ENCODE measurements at regions not wholly inside any gene's neighbourhood (a gene's known extent, or its start where the extent isn't known, plus 50 kb on each side); places are given as distances from the start of the nearest gene placed in this dataset.
A peak's percentile ranks its signal among the peaks of the same experiment; 100 is the strongest.
"Not testable (repeated sequence)": the region's sequence is repeated elsewhere in the genome, so short reads cannot be mapped to it uniquely, and the experiment has no call there.

DNA sequence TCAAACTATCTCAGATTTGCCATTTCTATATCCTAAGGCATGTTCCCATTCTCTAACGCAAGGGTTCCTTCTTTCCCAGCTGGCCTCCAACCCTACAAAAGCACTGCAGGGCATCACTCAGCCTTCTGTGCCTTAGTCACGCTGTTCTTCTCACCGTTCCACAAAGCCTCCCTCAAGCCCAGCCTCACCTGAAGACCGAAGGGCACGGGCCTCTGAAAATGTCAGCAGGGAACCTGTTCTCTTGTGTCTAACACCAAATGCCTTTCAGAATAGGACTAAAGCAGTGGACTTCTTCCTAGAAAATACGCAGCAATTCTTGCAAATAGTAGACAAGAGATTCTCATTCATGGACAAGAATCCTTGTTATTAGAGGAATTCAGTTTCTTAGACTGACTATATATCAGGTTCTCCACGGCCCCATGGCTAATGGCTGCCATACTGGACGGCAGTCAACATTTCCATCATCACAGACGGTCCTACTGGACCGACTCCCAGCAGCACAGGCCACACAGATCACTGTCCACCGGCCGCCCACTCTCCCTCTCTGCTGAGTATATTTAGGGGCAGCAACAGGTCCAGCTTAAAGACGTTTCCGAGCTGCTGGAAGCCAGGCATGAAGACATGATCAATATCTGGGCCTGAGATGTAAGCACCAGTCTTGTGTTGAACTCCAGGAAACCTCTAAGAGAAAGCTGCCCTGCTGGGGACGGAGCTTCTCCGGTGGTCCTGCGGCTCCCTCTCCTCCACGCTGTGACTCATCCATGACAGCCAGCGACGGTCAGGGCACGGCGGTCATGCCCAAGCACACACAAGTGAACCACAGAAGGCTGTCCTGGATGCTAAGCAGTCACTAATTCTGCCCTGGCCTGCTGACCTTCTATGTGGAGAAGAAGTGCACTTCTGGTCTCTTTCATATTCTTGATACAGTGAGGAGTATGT lies 61.8 kb upstream of the TNK2 start:
- not testable (repeated sequence) for DNase-seq

DNA sequence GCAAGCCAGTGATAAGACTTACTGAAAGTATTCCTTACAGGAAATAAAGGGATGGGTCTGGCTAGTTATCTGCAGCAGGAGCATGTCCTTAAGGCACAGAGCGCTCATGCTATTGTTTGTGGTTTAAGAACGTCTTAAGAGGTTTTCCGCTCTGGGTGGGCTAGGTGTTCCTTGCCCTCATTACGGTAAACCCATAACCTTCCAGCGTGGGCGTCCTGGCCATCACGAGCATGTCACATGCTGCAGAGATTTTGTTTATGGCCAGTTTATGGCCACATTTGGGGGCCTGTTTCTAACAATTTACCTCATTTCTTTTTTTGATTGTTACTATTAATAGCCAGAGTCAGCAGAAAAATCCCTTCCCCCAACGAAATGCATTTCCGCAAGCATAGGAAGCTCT lies 61.0 kb upstream of the TNK2 start:
- not testable (repeated sequence) for DNase-seq

DNA sequence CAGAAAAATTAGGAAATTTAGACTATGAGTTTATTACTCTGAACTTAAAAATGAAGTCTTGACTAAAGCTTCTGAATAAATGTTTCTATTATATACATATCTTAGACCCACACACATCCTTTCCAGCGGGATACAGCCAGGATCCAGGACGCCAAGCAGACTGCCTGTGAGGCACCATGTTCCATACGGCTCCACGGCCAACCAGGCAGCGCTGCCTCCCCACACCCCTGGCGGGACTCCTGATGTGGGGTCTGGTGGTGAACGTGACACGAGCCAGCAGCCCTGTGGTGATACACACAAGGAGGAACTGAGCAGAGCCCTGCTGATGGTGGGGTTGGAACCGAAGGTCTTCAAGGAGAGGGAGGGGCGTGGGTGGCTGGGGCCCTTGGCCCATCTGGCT lies 59.8 kb upstream of the TNK2 start:
- DNase-seq = not testable (repeated sequence)

DNA sequence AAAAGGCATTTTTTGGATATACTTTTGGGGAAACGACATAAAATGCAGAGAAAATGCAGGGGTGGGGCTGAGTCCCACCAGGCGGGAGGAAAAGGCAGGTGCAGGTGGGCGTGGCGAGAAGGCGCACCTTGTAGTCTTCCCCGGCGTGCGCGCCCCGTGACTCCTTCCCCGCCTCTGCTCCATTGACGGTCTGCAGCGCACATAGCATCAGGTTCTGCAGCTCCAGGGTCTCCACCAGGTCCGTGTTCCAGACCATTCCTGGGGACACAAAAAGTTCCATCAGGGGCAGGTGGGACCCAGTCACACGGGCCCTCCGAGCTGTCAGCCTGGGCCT lies 59.0 kb upstream of the TNK2 start:
- not testable (repeated sequence) for DNase-seq

DNA sequence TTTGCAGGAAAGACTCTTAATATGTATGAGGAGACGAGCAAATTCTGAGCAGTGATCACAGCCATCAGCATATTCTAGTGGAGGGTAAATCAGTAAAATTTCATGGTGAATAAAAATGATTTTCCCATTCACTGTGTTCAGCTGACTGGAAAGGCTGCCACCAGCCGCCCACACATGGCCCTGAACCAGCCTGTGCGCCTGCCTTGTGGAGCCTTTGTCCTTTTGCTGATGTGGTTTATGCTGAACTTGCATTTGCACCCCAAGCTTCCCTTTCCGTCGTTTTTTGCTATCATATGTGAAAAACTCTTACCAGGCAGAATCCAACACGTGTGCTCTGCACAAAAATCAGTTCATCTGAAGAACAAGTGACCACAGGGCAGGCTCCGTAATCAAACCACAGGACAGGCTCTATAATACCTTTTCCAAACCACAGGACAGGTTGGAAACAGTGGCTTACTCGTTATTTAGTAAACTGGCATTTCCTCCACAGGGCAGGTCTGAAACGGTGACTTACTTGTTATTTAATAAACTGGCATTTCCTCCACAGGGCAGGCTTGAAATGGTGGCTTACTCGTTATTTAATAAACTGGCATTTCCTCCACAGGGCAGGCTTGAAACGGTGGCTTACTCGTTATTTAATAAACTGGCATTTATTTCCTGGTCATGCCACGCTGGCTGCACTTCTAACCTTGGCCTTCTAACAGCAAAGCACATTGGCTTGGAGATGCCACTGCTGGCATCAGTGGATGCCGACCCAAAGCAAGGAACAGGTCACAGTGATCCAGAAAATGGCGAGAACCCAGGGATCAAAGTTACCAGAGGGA lies 58.4 kb upstream of the TNK2 start:
- DNase-seq = not testable (repeated sequence)

DNA sequence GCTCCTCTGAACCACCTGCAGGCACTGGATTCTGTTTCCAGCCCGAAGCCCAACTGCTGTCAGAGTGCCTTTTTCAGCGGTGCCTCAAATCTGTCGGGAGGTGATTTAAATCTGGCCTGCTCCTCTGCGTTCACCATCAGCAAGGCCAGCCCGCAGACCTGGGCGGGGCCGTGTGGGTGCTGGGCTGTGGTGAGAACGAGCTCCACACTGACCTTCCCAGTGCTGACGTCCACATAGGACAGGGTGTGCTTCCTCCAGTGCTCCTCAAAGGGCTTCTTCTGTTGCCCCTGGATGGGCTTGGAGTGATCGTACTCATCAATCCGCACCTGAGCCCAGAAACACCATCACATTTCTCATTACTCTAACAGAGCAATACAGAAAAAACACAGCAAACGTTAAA lies 56.9 kb upstream of the TNK2 start:
- not testable (repeated sequence) for DNase-seq

DNA sequence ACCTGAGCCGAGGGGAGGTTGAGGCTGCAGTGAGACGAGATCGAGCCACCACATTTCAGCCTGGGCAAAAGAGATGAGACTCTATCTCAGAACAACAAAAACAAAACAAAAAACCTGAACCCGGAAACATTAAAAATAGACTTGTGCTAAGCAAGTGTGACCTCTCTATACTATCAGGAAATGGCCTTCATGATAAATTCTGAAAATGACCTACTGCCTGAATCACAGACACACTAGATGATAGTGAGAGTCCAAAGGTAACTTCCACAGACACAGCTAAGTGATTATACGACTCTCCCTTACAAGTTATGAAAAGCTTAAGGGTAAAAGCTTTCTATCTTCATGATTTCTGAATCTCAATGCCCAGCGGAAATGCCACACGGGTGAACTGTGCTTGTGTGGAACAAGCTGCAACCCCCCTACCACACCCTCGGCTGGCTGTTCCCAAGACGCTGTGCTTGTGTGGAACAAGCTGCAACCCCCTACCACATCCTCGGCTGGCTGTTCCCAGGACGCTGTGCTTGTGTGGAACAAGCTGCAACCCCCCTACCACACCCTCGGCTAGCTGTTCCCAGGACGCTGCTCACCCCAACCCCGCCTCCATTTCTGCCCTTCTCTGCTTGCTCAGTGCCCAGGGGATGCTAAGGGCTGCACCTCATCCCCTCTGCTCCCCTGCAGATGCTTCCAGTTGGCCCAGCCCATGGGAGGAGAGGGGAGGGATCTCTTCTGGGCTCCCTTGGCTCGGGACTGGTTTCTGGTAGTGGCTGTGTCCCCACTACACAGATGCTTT lies 56.2 kb upstream of the TNK2 start:
- not testable (repeated sequence) for DNase-seq

DNA sequence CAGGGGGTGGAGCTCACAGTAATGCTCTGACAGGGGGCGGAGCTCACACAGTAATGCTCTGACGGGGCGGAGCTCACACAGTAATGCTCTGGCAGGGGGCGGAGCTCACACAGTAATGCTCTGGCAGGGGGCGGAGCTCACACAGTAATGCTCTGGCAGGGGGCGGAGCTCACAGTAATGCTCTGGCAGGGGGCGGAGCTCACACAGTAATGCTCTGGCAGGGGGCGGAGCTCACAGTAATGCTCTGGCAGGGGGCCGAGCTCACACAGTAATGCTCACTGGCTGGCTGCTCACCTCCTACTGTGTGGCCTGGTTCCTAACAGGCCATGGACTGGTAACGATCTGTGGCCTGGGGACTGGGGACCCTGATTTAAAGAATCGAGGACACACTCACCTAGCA lies 53.9 kb upstream of the TNK2 start:
- not testable (repeated sequence) for DNase-seq

DNA sequence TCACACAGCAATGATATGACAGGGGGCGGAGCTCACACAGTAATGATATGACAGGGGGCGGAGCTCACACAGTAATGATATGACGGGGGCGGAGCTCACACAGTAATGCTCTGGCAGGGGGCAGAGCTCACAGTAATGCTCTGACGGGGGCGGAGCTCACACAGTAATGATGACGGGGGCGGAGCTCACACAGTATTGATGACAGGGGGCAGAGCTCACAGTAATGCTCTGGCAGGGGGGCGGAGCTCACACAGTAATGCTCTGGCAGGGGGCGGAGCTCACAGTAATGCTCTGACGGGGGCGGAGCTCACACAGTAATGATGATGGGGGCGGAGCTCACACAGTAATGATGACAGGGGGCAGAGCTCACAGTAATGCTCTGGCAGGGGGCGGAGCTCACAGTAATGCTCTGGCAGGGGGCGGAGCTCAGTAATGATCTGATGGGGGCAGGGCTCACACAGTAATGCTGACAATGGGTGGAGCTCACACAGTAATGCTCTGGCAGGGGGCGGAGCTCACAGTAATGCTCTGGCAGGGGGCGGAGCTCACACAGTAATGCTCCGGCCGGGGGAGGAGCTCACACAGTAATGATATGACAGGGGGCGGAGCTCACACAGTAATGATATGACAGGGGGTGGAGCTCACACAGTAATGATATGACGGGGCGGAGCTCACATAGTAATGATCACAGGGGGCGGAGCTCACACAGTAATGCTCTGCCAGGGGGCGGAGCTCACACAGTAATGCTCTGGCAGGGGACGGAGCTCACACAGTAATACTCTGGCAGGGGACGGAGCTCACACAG lies 52.8 kb upstream of the TNK2 start:
- peak; percentile 28 to 33 for DNase-seq

DNA sequence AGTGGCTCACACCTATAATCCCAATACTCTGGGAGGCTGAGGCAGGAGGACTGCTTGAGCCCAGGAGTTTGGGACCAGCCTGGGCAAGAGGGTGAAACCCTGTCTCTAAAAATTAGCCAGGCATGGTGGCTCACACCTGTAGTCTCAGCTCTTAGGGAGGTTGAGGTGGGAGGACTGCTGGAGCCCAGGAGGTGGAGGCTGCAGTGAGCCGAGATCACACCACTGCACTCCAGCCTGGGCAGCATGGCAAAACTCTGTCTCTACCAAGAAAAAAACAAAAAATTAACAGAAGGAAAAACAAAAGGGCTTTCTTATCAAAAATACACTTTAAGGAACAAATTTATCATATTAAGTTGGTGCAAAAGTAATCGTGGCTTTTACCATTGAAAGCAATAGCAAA lies 51.8 kb upstream of the TNK2 start:
- DNase-seq = not testable (repeated sequence)

DNA sequence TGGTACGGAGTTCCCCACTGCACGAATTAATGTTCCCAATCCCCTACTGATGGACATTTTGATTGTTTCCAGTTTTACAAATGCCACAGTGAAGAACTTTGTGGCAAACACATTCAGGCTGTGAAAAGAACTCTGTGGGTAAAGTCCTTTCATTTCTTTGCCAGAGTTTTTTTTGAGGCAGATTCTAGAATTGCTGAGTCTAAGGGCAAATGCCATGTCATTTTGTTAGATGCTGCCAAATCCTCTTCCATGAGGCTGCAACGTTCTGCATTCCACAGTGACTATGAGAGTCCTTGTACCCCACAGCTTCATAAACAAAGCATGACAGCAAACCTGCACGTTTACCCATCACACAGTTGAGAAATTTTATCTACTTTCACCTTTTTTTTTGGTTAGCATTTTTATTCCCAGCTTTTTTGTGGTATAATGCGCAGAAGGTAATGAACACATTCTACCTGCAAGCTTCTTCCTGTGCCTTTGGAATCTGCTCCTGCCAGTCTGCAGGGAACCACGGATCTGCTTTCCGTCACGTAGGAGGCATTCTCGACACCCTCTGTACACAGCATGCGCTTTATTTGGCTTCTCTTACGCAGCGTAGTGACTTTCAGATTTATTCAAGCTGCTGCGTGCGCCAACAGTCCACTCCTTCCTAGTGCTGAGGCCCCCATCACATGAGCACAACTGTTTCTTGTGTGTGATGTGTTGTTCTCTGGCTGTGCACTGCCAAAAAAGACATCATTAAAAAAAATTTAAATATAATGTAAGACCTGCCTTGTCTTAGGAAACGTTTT lies 51.2 kb upstream of the TNK2 start:
- DNase-seq = not testable (repeated sequence)

DNA sequence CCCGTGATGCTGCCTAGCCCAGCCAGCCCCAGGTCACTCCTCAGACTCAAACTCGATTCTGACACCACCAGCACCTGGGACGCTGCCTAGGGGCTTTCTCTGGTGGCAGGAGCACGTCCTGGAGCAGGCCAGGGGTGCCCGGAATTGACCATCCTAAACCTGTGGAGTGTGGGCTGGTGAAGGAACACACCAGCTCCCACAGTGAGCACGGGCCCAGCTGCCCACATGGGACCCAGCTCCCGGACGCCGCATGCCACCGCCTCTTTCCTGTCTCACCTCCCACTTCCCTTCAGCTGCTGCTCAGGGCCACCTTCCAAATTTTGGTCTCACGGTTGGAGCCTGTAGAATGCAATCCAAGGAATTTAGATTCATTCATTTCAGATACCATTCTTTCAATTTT lies 50.4 kb upstream of the TNK2 start:
- DNase-seq = not testable (repeated sequence)
